ENCODE measurements at regions not wholly inside any gene's neighbourhood (a gene's known extent, or its start where the extent isn't known, plus 50 kb on each side); places are given as distances from the start of the nearest gene placed in this dataset.

- TF ChIP-seq POLR2A (IDR thresholded peaks at IDR 0.05; ENCODE audit: low read depth, low read length) = no peak
- no peak for TF ChIP-seq POLR2AphosphoS5 (IDR thresholded peaks at IDR 0.05; ENCODE audit: low read depth, low read length)
- no peak for TF ChIP-seq POU2F2 (IDR thresholded peaks at IDR 0.05; ENCODE audit: low read depth, low read length)
- TF ChIP-seq TAF1 (IDR thresholded peaks at IDR 0.05; ENCODE audit: low read depth, low read length) = no peak
- TF ChIP-seq PAX5 (IDR thresholded peaks at IDR 0.05; ENCODE audit: insufficient read depth, low read length, severe bottlenecking) = no peak
- TF ChIP-seq SPI1 (IDR thresholded peaks at IDR 0.05; ENCODE audit: low read depth, low read length) = no peak
These were observed 404.5 kb downstream of the PDCD6IP start for GRCh38 chr3:34202975-34203374.
